ENCODE measurements at regions not wholly inside any gene's neighbourhood (a gene's known extent, or its start where the extent isn't known, plus 50 kb on each side); places are given as distances from the start of the nearest gene placed in this dataset.

GRCh38 chr4:83858131-83858530, 322.2 kb downstream of the GPAT3 start:
- Histone ChIP-seq H3K9ac (ENCODE audit: insufficient read length) (no peak overlapping the region), H3K36me3 (ENCODE audit: insufficient read depth, low read length) (no peaks in the 10 kb centered on the region), H3K9me3 (ENCODE audit: low read depth, low read length) (no peaks in the 10 kb centered on the region), H3K4me3 (no peak overlapping the region), H3K27ac (no peak overlapping the region)
- no peak for DNase-seq (ENCODE audit: low read depth, low spot score)
- no peak for TF ChIP-seq EZH2 (IDR thresholded peaks at IDR 0.05)

GRCh38 chr4:83855044-83855443, 319.1 kb downstream of the GPAT3 start:
- no peaks in the 10 kb centered on the region for H3K9me3 ChIP-seq (ENCODE audit: low read depth, low read length)
- no peak overlapping the region for H3K9ac ChIP-seq (ENCODE audit: insufficient read length)
- DNase-seq (ENCODE audit: low read depth, low spot score) = no peak
- H3K4me3 ChIP-seq = no peak overlapping the region
- TF ChIP-seq FOXP2 (optimal IDR thresholded peaks at IDR 0.05; ENCODE audit: control extremely low read depth, extremely low read length, insufficient read depth) (no peak), EZH2 (IDR thresholded peaks at IDR 0.05) (no peak), POLR2AphosphoS5 (IDR thresholded peaks at IDR 0.05; ENCODE audit: borderline replicate concordance, low read depth, low read length) (no peak)
- no peaks in the 10 kb centered on the region for H3K36me3 ChIP-seq (ENCODE audit: insufficient read depth, low read length)
- no peak overlapping the region for H3K27ac ChIP-seq

GRCh38 chr4:83852085-83852451, 316.2 kb downstream of the GPAT3 start:
- Histone ChIP-seq H3K9me3 (ENCODE audit: low read depth, low read length) (no peaks in the 10 kb centered on the region), H3K36me3 (ENCODE audit: insufficient read depth, low read length) (no peaks in the 10 kb centered on the region), H3K9ac (ENCODE audit: insufficient read length) (no peak overlapping the region), H3K4me3 (no peak overlapping the region), H3K27ac (no peak overlapping the region)
- no peak for TF ChIP-seq POLR2AphosphoS5 (IDR thresholded peaks at IDR 0.05; ENCODE audit: borderline replicate concordance, low read depth, low read length)
- no peak for TF ChIP-seq FOXP2 (optimal IDR thresholded peaks at IDR 0.05; ENCODE audit: control extremely low read depth, extremely low read length, insufficient read depth)
- TF ChIP-seq EZH2 (IDR thresholded peaks at IDR 0.05) = no peak
- DNase-seq (ENCODE audit: low read depth, low spot score) = no peak

- H3K36me3 ChIP-seq (ENCODE audit: insufficient read depth, low read length) = no peaks in the 10 kb centered on the region
- no peak overlapping the region for H3K9ac ChIP-seq (ENCODE audit: insufficient read length)
- TF ChIP-seq EZH2 (IDR thresholded peaks at IDR 0.05) (no peak), FOXP2 (optimal IDR thresholded peaks at IDR 0.05; ENCODE audit: control extremely low read depth, extremely low read length, insufficient read depth) (no peak), POLR2AphosphoS5 (IDR thresholded peaks at IDR 0.05; ENCODE audit: borderline replicate concordance, low read depth, low read length) (no peak)
- H3K27ac ChIP-seq = no peak overlapping the region
- H3K9me3 ChIP-seq (ENCODE audit: low read depth, low read length) = no peaks in the 10 kb centered on the region
- no peak overlapping the region for H3K4me3 ChIP-seq
- DNase-seq (ENCODE audit: low read depth, low spot score) = no peak
Observed at GRCh38 chr4:83851261-83852084, 315.6 kb downstream of the GPAT3 start.

GRCh38 chr4:83850435-83850834, 314.5 kb downstream of the GPAT3 start:
- H3K9me3 ChIP-seq (ENCODE audit: low read depth, low read length) = no peaks in the 10 kb centered on the region

GRCh38 chr4:83846193-83846830, 310.4 kb downstream of the GPAT3 start:
- no peaks in the 10 kb centered on the region for H3K9me3 ChIP-seq (ENCODE audit: low read depth, low read length)
- DNase-seq (ENCODE audit: low read depth, low spot score) = no peak
- no peak overlapping the region for H3K27ac ChIP-seq
- H3K9ac ChIP-seq (ENCODE audit: insufficient read length) = no peak overlapping the region
- no peak overlapping the region for H3K4me3 ChIP-seq
- H3K36me3 ChIP-seq (ENCODE audit: insufficient read depth, low read length) = no peaks in the 10 kb centered on the region
- TF ChIP-seq POLR2AphosphoS5 (IDR thresholded peaks at IDR 0.05; ENCODE audit: borderline replicate concordance, low read depth, low read length) (no peak), EZH2 (IDR thresholded peaks at IDR 0.05) (no peak), FOXP2 (optimal IDR thresholded peaks at IDR 0.05; ENCODE audit: control extremely low read depth, extremely low read length, insufficient read depth) (no peak)

More at GRCh38 chr4:83850435-83850834, 314.5 kb downstream of the GPAT3 start:
- no peak for TF ChIP-seq EZH2 (IDR thresholded peaks at IDR 0.05)
- no peak for TF ChIP-seq POLR2AphosphoS5 (IDR thresholded peaks at IDR 0.05; ENCODE audit: borderline replicate concordance, low read depth, low read length)
- no peak for TF ChIP-seq FOXP2 (optimal IDR thresholded peaks at IDR 0.05; ENCODE audit: control extremely low read depth, extremely low read length, insufficient read depth)
- Histone ChIP-seq H3K27ac (no peak overlapping the region), H3K4me3 (no peak overlapping the region), H3K9ac (ENCODE audit: insufficient read length) (no peak overlapping the region), H3K36me3 (ENCODE audit: insufficient read depth, low read length) (no peaks in the 10 kb centered on the region)
- no peak for DNase-seq (ENCODE audit: low read depth, low spot score)

- H3K9me3 ChIP-seq (ENCODE audit: low read depth, low read length) = no peaks in the 10 kb centered on the region
- H3K36me3 ChIP-seq (ENCODE audit: insufficient read depth, low read length) = no peaks in the 10 kb centered on the region
- H3K9ac ChIP-seq (ENCODE audit: insufficient read length) = no peak overlapping the region
- no peak for DNase-seq (ENCODE audit: low read depth, low spot score)
- no peak overlapping the region for H3K4me3 ChIP-seq
- TF ChIP-seq POLR2AphosphoS5 (IDR thresholded peaks at IDR 0.05; ENCODE audit: borderline replicate concordance, low read depth, low read length) (no peak), FOXP2 (optimal IDR thresholded peaks at IDR 0.05; ENCODE audit: control extremely low read depth, extremely low read length, insufficient read depth) (no peak), EZH2 (IDR thresholded peaks at IDR 0.05) (no peak)
- no peak overlapping the region for H3K27ac ChIP-seq
Observed at GRCh38 chr4:83839615-83840014, 303.7 kb downstream of the GPAT3 start.

GRCh38 chr4:83837614-83838308, 301.9 kb downstream of the GPAT3 start:
- H3K9me3 ChIP-seq (ENCODE audit: low read depth, low read length) = no peaks in the 10 kb centered on the region
- TF ChIP-seq POLR2AphosphoS5 (IDR thresholded peaks at IDR 0.05; ENCODE audit: borderline replicate concordance, low read depth, low read length) (no peak), FOXP2 (optimal IDR thresholded peaks at IDR 0.05; ENCODE audit: control extremely low read depth, extremely low read length, insufficient read depth) (no peak), EZH2 (IDR thresholded peaks at IDR 0.05) (no peak)
- no peak overlapping the region for H3K4me3 ChIP-seq
- no peak for DNase-seq (ENCODE audit: low read depth, low spot score)
- H3K36me3 ChIP-seq (ENCODE audit: insufficient read depth, low read length) = no peaks in the 10 kb centered on the region
- no peak overlapping the region for H3K9ac ChIP-seq (ENCODE audit: insufficient read length)
- no peak overlapping the region for H3K27ac ChIP-seq
